NCI-H2196 treated with DMSO at 0.1 percent for 48 hours (cell line): ENCODE measurements at regions not wholly inside any gene's neighbourhood (a gene's known extent, or its start where the extent isn't known, plus 50 kb on each side); places are given as distances from the start of the nearest gene placed in this dataset.

Experiments
- DNase-seq: peaks from one replicate; lab custom pipeline; 2025; ENCODE audit not compliant: unreplicated experiment; lab: John Stamatoyannopoulos, UW

- DNase-seq = no peak
These were observed 1067.9 kb downstream of the TTLL7 start for GRCh38 chr1:82931006-82931405.

DNA sequence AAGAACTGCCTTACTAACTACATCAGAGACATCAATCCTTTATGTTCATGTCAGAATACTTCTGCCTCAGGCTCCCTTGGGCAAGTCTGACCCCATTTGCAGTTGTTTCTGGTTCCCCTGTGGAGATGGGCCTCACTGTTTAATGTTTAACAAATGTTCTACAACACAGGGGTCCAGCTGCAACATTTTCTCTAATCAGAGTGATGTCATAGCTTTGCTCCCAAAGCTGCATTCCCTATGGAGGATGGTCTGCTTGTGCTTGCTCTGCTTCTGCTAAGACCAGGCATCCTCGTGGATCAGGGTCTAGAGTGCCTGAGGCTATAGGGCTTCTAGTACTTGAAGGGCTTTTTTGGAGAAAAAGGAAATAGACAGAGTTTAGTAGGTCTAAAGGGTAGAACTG, 1071.2 kb downstream of the TTLL7 start:
- DNase-seq = no peak

GRCh38 chr1:82924666-82925065, 1074.3 kb downstream of the TTLL7 start:
- DNase-seq = no peak

DNA sequence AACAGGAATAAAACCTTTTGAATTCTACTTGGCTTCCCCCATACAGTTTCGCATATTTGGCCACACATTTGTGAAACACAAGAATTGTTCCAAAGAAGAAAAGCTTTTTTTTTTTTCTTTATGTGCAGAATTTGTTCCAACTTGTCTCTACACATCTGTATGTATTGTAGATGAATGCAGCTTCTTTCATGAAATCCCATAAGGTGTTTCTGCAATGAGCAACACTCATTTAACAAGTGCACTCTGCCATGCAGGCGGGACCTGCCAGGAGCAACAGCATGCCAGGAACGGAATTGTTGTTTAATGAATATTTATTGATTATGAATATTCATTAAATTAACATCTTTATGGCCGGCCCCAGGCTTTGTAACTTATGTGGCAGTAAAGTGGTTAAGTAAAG, 1075.0 kb downstream of the TTLL7 start:
- no peak for DNase-seq

GRCh38 chr1:82921759-82922158, 1077.2 kb downstream of the TTLL7 start:
- DNase-seq = no peak

- no peak for DNase-seq
These were observed 1078.3 kb downstream of the TTLL7 start for GRCh38 chr1:82920418-82921248.

- DNase-seq = no peak
These were observed 1079.1 kb downstream of the TTLL7 start for GRCh38 chr1:82919837-82920236.

- no peak for DNase-seq
These were observed 1091.6 kb downstream of the TTLL7 start for GRCh38 chr1:82907313-82907712.

DNA sequence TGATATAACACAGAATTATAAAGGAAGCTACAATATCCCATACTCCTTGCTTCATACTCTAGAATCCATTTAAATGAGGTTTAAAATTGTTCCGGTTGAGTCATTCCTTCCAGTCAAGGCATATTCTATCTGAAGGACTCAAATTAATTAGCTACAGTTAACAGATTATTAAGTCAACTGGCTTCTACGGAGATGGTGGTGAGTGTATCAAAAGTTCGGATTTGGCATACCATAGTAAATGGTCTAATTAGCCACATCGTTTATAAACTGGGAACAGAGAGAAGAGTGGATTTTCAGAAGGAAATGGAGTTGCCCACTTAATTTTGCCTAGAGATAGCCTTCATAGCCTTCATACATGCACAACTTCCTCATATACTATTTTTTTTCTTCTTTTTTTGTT, 1095.3 kb downstream of the TTLL7 start:
- no peak for DNase-seq

DNA sequence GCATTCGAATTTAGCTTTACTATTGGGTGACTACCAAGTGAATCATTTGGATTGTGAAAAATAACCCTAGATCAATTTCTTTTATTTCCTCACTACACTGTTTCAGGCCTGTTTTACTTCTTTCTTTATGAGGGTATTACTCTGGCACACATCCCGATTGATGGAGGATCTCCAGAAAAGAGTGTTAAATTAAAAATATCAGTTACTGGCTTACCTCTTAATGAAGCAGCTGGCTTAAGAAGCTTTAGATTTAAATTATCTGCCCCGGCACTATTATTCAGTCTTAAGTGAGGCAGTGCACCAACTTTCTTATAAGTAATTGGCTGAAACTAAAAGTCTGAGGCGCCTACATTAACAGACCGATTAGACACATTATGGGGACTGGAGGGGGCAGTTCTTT, 1097.4 kb downstream of the TTLL7 start:
- DNase-seq = no peak

DNA sequence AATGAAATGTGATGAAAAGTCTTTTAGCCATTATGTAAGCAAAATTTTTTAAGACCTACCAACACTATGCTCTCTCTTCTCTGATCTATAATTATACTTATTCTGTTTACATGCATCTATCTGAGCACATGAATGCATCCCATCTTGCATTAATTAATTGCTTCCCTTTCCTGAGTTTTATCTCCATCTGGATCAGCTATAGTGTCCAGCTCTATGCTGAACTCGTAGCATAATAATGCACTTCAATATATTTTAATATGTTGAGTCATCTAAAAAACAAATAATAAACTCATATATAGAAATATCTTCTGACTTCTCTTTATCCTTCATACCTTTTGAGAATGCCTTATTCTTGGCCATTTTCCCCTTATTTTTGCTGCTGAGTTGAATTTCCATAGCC, 1097.8 kb downstream of the TTLL7 start:
- no peak for DNase-seq

- DNase-seq = no peak
These were observed 1098.3 kb downstream of the ADGRL2 start for GRCh38 chr1:82899017-82899416.

DNA sequence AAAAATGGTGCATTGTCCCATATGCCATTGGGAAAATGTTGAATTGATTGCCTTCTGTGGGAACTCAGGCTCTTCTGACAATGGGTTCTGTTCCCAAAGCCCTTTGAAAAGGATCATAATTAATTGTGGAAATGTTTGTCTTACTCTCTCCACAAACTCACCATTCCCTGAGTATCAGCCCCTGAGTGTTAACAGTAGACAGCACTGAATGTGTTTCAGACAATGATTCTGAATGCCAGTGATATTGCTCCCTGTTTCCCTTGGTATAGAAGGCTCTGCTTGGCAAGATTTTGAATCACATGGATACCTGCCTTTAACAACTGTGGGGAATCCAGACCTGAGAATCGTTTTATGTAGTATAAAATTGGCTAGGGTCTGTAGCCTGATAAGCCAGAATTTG, 1096.8 kb downstream of the ADGRL2 start:
- no peak for DNase-seq

DNA sequence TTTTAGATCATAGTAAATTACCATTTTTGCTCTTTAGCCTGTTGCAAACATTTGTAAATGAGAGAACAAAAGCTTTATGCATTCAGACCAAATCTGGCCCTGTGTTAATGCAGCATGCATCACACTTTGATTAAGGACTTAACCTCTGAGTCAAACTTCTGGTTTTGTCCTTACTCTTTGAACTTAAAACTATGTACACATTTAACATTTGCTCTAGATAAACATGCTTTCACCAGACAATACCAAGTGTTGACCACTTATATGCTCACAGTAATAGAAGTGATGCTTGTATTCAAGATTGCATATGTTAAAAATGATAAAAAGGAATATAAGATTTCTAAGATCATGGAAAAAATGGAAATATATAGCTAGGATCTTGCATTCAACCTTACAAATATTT, 1095.3 kb downstream of the ADGRL2 start:
- DNase-seq = no peak

DNA sequence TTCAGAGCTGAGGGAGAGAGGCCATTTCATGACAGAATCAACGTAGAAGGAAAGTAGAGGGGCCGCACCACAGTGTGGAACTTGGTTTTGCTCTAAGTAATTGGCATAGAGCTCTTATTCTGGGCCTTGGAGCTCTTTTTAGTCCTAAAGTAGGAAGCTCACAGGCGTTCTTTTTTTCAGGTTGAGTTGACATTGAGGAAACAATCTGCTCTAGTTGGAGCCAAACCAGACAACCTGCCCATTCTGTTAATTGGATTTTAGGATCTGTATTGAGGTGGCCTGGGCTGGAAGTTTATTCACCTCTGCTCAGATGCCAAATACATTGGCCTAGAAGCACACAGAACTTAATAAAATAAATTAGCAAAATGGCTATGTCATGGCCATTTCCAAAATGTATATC, 1093.9 kb downstream of the ADGRL2 start:
- DNase-seq = no peak

- DNase-seq = no peak
These were observed 1093.2 kb downstream of the ADGRL2 start for GRCh38 chr1:82893712-82894470.

DNA sequence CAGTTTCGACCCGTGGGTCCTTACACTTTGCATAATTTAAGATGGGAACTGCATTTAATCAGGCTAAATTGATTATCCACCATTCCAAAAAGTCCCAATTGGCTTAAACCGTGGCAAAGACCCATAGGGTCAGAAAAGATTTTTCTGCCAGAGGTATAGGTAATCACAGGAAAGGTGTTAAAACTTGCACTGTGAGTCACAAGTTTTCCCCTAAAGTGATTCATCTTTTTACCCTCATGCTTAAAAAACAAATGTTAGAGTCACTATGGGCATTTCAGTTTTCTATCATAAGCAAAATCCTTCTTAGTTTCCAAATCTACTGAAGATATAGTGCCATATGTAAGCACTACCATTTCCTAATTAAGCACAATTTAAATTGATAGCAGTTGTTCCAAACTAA, 1079.8 kb downstream of the ADGRL2 start:
- DNase-seq = no peak

- no peak for DNase-seq
These were observed 1079.1 kb downstream of the ADGRL2 start for GRCh38 chr1:82879701-82880305.

DNA sequence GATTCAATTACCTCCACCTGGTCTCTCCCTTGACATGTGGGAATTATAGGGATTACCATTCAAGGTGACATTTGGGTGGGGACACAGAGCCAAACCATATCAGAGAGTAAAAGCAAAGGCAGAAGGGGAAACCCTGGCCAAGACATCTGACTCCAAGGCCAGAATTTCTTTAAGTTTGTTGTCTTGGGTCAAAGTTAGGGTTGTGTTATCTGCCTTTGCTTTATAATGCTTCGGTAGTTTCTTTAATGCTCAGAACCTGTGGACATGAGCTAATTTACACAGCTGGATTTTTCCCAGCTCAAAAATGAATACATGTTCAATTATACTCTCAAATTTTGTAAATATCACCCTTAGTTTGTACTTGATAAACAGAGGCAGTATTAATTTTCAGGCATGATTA, 1074.4 kb downstream of the ADGRL2 start:
- no peak for DNase-seq

DNA sequence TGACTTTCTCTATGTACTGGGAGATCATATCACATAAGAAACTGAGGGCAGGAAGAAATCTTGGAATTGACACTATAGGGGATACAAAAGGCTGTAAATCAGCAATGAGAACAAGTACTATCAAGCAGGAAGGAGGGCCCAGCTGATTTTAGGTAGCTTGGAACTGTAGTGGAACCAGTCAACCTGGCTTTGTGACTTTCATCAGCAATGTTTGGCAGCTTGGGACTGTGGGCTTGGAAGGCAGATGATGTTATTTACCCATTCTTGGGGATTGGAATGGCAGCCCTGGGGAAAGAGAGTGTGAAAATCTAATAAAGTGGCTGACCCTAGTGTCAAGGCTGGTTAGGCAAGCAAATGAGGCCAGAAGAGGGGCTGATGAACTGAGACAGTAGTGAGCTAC, 1073.3 kb downstream of the ADGRL2 start:
- no peak for DNase-seq

GRCh38 chr1:82870332-82870731, 1069.6 kb downstream of the ADGRL2 start:
- DNase-seq = no peak

GRCh38 chr1:82867781-82868180, 1067.0 kb downstream of the ADGRL2 start:
- no peak for DNase-seq
